Testis (tissue), 2 donors: ENCODE measurements at regions not wholly inside any gene's neighbourhood (a gene's known extent, or its start where the extent isn't known, plus 50 kb on each side); places are given as distances from the start of the nearest gene placed in this dataset.

Experiments used
- CTCF ChIP-seq, 3 experiments: fragments of 450-650 bp in 2 of 3; fragments of 200-600 bp in 1 of 3; sonication (generic) in 1 of 3; IDR thresholded peaks; one replicate each; pipeline ENCODE4 v1.5.1; 2016 to 2019; ENCODE audit warnings: antibody characterized with exemption in 3 of 3, mild to moderate bottlenecking in 2 of 3, moderate library complexity in 1 of 3
- POLR2A ChIP-seq: fragments of 450-650 bp; IDR thresholded peaks from one replicate; pipeline ENCODE4 v1.6.1; 2017; ENCODE audit warnings: antibody characterized with exemption, mild to moderate bottlenecking, moderate library complexity

GRCh38 chr5:174292348-174292747, 246.8 kb downstream of the NSG2 start:
- TF ChIP-seq CTCF (IDR thresholded peaks at IDR 0.05) (no peak), POLR2A (no peak)
